ENCODE measurements at regions not wholly inside any gene's neighbourhood (a gene's known extent, or its start where the extent isn't known, plus 50 kb on each side); places are given as distances from the start of the nearest gene placed in this dataset.

DNA sequence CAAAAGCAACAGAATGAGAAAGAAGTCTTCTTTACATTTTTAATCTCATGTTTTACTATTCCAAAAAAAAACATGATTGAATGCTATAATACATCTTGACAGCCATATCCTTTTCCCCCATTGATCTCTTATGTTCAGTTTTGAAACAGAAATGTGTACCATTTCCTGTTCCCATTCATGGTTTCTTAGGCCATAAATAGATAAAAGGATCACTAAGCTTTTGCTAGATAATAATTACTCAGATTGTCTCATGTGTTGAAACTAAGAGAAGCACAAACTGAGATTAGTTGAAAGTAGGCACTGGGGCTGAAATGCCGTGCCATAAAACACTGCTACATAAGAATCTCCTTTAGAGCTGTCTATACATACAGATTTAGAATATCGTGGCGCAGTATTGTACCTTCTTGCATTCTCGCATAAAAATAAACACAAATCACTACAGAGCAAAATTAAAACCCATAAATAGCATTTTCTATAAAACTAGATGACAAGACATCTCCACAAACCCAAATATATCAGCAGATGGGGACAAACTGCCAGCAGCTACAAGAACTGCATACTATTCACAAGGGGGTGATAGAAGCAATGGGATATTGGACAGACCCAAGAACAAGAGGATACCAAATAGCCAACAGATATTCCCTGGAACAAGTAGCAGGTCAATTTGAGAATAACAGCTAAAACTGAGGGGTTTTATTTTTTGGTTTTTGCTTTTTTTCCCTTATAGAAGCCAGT lies 405.3 kb upstream of the PRMT6 start:
- no peak for ATAC-seq (replicated peaks; ENCODE audit: extremely low read depth, poor library complexity, severe bottlenecking)

DNA sequence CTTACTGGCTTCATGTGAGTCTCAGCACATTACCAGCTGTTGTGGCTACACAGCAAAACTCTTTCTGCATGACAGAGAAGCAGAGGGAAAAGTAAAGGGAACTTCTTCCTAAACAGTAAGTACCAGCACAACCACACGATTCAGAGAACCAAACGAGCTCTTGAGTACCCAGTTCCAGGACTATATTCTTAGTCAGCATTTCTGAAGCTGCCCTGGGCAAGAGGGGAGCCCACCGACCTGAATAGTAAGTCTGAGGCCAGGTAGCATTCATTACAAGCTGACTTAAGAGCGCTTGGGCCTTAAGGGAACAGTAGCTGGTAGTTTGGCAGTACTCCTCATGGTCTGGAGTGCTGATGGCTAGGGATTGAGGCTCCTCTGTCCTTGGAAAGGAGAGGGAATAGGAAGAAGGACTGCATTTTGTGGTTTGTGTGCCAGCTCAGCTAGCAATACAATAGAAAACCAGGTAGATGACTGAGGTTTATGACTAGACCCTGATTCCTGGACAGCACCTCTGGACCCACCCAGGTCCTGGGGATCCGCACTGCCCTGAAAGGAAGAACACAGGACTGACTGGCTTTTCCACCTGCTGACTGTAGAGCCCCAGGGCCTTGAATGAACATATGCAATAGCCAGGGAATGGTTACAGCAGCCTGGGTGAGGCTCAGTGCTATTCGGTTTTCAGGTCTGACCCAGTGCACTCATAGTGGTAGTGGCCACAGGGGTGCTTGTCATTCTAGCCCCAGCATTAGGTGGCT lies 396.8 kb upstream of the PRMT6 start:
- no peak overlapping the region for H3K27ac Mint-ChIP-seq (ENCODE audit: low read depth)
- DNase-seq (ENCODE audit: low spot score in 2 of 2): no peak
- H3K4me3 Mint-ChIP-seq: no peak overlapping the region
- no peaks in the 10 kb centered on the region for H3K36me3 Mint-ChIP-seq (ENCODE audit: insufficient read depth)
- no peak for ATAC-seq (replicated peaks; ENCODE audit: extremely low read depth, poor library complexity, severe bottlenecking)
- H3K9me3 Mint-ChIP-seq: peaks cover 23% of the 10 kb centered on the region
- no peaks in the 10 kb centered on the region for H3K27me3 Mint-ChIP-seq
- H3K4me1 Mint-ChIP-seq: no peaks in the 10 kb centered on the region

More for the DNA sequence above, 405.3 kb upstream of the PRMT6 start:
- Mint-ChIP-seq H3K36me3 (ENCODE audit: insufficient read depth) (no peaks in the 10 kb centered on the region), H3K9me3 (peaks cover 29% of the 10 kb centered on the region), H3K27ac (ENCODE audit: low read depth) (no peak overlapping the region), H3K27me3 (no peaks in the 10 kb centered on the region), H3K4me3 (no peak overlapping the region), H3K4me1 (no peaks in the 10 kb centered on the region)
- no peak for DNase-seq (ENCODE audit: low spot score in 2 of 2)

DNA sequence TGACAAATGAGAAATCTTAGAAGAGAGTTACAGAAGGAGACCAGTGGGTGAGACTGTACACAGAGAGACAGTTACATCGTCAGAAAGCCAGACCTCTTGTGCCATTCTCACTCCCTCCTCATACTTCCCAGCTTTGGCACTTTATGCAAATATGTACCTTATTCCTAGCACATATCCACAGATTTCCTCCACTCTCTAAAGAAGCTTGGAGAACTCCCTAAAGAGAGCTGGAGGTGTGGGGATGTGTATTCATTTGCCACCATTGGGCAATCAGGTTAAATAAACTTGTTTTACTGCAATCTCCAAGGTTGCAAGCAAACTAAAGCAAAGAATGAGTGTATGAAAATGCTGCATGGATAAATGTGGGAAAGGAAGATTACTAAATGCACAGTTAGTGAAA lies 380.9 kb upstream of the PRMT6 start:
- no peaks in the 10 kb centered on the region for H3K27me3 Mint-ChIP-seq
- H3K27ac Mint-ChIP-seq (ENCODE audit: low read depth): no peak overlapping the region
- no peak overlapping the region for H3K4me3 Mint-ChIP-seq
- peaks cover 14% of the 10 kb centered on the region for H3K9me3 Mint-ChIP-seq
- no peaks in the 10 kb centered on the region for H3K4me1 Mint-ChIP-seq
- ATAC-seq (replicated peaks; ENCODE audit: extremely low read depth, poor library complexity, severe bottlenecking): no peak
- DNase-seq (ENCODE audit: low spot score in 2 of 2): no peak
- H3K36me3 Mint-ChIP-seq (ENCODE audit: insufficient read depth): no peaks in the 10 kb centered on the region

DNA sequence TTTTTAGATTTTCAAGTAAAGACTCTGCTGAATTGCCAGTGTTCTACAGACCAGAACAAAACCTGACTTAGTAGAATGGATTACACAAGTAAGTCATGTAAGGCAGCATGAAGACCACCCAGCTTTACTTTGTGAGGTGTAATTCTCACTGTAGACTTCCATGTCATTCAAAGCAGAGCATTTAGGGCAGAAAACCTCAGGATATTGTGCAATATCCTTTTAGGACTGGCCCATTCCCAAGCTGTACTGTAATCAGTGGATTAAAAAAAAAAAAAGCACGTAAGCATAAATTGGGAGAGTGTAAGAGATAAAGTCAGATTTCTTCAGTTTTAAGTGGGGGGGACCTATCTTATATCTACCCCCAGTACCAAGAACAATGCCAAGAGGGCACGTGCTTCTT lies 380.5 kb upstream of the PRMT6 start:
- Mint-ChIP-seq H3K4me1 (no peaks in the 10 kb centered on the region), H3K27me3 (no peaks in the 10 kb centered on the region), H3K4me3 (no peak overlapping the region), H3K36me3 (ENCODE audit: insufficient read depth) (no peaks in the 10 kb centered on the region), H3K27ac (ENCODE audit: low read depth) (no peak overlapping the region), H3K9me3 (peaks cover 14% of the 10 kb centered on the region)
- no peak for ATAC-seq (replicated peaks; ENCODE audit: extremely low read depth, poor library complexity, severe bottlenecking)
- DNase-seq (ENCODE audit: low spot score in 2 of 2): no peak

- H3K4me3 Mint-ChIP-seq: no peak overlapping the region
- no peak overlapping the region for H3K27ac Mint-ChIP-seq (ENCODE audit: low read depth)
- ATAC-seq (replicated peaks; ENCODE audit: extremely low read depth, poor library complexity, severe bottlenecking) (no peak), DNase-seq (ENCODE audit: low spot score in 2 of 2) (no peak)
- H3K4me1 Mint-ChIP-seq: no peaks in the 10 kb centered on the region
- no peaks in the 10 kb centered on the region for H3K36me3 Mint-ChIP-seq (ENCODE audit: insufficient read depth)
- peaks cover 14% of the 10 kb centered on the region for H3K9me3 Mint-ChIP-seq
- H3K27me3 Mint-ChIP-seq: no peaks in the 10 kb centered on the region
These were observed 379.3 kb upstream of the PRMT6 start for GRCh38 chr1:106677181-106677580.

- Mint-ChIP-seq H3K27me3 (no peaks in the 10 kb centered on the region), H3K36me3 (ENCODE audit: insufficient read depth) (no peaks in the 10 kb centered on the region), H3K4me3 (no peak overlapping the region), H3K27ac (ENCODE audit: low read depth) (no peak overlapping the region), H3K9me3 (peaks cover 14% of the 10 kb centered on the region), H3K4me1 (no peaks in the 10 kb centered on the region)
- ATAC-seq (replicated peaks; ENCODE audit: extremely low read depth, poor library complexity, severe bottlenecking) (no peak), DNase-seq (ENCODE audit: low spot score in 2 of 2) (no peak)
These were observed 378.8 kb upstream of the PRMT6 start for GRCh38 chr1:106677721-106678120.

DNA sequence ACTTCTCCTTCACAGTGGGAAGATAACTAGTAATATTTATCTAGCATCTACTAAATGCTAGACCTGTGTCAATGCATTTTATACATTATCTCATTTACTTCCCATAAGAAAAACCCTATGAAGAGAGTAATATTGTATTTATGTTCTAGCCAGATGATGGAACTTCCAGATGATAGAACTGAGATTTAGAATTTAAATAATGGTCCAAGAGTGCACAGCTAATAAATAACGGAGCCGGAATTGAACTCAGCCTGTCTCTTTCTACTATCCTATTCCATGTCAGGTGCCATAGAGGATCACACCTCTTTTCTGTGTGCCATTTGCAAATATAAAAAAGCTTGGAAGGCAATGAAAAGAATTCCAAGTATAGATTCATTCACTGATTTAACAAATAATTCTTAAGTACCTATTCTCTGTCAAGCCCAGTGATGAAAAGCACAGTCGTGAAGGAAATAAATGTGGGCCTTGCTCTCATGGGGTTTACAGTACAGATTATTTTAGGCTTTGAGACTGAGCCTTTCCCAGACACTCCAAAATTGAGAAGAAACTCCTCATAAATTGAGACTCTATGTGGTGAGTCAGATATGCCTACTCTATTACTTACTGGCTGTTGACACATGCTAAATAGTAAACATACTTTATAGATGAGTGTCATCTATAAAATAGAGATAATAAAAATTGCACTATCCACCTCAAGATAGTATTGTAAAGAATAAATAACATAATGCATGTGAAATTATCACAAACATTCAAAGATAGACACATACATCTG lies 378.0 kb upstream of the PRMT6 start:
- H3K9me3 Mint-ChIP-seq: peaks cover 14% of the 10 kb centered on the region
- H3K4me1 Mint-ChIP-seq: no peaks in the 10 kb centered on the region
- no peaks in the 10 kb centered on the region for H3K36me3 Mint-ChIP-seq (ENCODE audit: insufficient read depth)
- DNase-seq (ENCODE audit: low spot score in 2 of 2) (no peak), ATAC-seq (replicated peaks; ENCODE audit: extremely low read depth, poor library complexity, severe bottlenecking) (no peak)
- H3K27ac Mint-ChIP-seq (ENCODE audit: low read depth): no peak overlapping the region
- no peaks in the 10 kb centered on the region for H3K27me3 Mint-ChIP-seq
- H3K4me3 Mint-ChIP-seq: no peak overlapping the region

DNA sequence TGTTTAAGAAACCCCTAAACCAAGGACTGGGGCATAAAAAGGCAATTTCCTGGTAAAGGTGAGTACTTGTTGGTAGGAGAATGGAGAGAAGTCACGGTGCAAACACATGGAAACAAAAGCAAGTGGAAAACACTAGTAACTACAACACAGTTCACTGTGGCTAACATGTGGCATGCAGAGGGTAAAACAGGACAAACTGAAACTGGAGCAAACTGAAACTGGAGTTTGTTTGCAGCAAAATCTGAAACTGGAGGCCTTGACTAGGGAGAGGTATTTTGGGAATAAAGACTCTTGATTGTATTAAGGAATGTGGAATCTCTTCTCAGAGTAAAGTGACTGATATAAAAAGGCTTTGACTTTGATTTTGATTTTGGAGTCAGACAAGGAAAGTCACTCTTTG lies 376.3 kb upstream of the PRMT6 start:
- H3K4me3 Mint-ChIP-seq: no peak overlapping the region
- H3K9me3 Mint-ChIP-seq: peaks cover 16% of the 10 kb centered on the region
- ATAC-seq (replicated peaks; ENCODE audit: extremely low read depth, poor library complexity, severe bottlenecking) (no peak), DNase-seq (ENCODE audit: low spot score in 2 of 2) (no peak)
- H3K27me3 Mint-ChIP-seq: no peaks in the 10 kb centered on the region
- H3K36me3 Mint-ChIP-seq (ENCODE audit: insufficient read depth): no peaks in the 10 kb centered on the region
- no peaks in the 10 kb centered on the region for H3K4me1 Mint-ChIP-seq
- no peak overlapping the region for H3K27ac Mint-ChIP-seq (ENCODE audit: low read depth)

- H3K27me3 Mint-ChIP-seq: no peaks in the 10 kb centered on the region
- no peaks in the 10 kb centered on the region for H3K36me3 Mint-ChIP-seq (ENCODE audit: insufficient read depth)
- no peak overlapping the region for H3K27ac Mint-ChIP-seq (ENCODE audit: low read depth)
- DNase-seq (ENCODE audit: low spot score in 2 of 2) (no peak), ATAC-seq (replicated peaks; ENCODE audit: extremely low read depth, poor library complexity, severe bottlenecking) (no peak)
- peaks cover 16% of the 10 kb centered on the region for H3K9me3 Mint-ChIP-seq
- no peak overlapping the region for H3K4me3 Mint-ChIP-seq
- no peaks in the 10 kb centered on the region for H3K4me1 Mint-ChIP-seq
These were observed 375.6 kb upstream of the PRMT6 start for GRCh38 chr1:106680776-106681344.

DNA sequence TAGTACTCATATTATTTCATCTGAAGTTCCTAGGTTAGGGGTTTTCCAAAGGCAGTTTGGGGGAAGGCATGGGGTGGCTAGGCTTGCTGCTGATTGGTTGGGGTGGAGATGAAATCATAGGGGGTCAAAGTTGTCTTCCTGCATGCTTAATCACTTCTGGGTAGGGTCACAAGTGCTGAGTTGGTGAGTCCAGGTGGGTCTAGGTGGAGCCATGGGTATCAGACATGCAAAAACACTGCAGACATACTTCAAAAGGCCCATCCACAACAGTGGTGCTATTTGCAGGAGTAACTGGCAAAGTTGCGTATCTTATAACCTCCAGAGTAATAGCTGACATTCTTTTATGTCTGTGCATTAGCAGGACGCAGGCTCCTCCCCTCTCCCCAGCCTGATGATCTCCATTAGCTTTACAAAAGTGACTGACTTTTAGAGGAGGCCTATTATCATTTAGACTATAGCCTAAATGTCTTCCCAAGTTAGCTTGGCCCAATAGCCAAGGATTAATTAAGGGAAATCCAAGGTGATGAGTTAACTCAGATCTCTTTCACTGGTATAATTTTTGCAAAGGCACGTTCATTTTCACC lies 374.4 kb upstream of the PRMT6 start:
- DNase-seq (ENCODE audit: low spot score in 2 of 2): no peak
- Mint-ChIP-seq H3K36me3 (ENCODE audit: insufficient read depth) (no peaks in the 10 kb centered on the region), H3K9me3 (peaks cover 13% of the 10 kb centered on the region), H3K27ac (ENCODE audit: low read depth) (no peak overlapping the region), H3K27me3 (no peaks in the 10 kb centered on the region), H3K4me3 (no peak overlapping the region), H3K4me1 (no peaks in the 10 kb centered on the region)
- no peak for ATAC-seq (replicated peaks; ENCODE audit: extremely low read depth, poor library complexity, severe bottlenecking)

- Mint-ChIP-seq H3K27ac (ENCODE audit: low read depth) (no peak overlapping the region), H3K36me3 (ENCODE audit: insufficient read depth) (no peaks in the 10 kb centered on the region), H3K4me3 (no peak overlapping the region), H3K9me3 (peaks cover 20% of the 10 kb centered on the region), H3K27me3 (no peaks in the 10 kb centered on the region), H3K4me1 (no peaks in the 10 kb centered on the region)
- no peak for DNase-seq (ENCODE audit: low spot score in 2 of 2)
- ATAC-seq (replicated peaks; ENCODE audit: extremely low read depth, poor library complexity, severe bottlenecking): no peak
These were observed 368.0 kb upstream of the PRMT6 start for GRCh38 chr1:106688446-106688845.

DNA sequence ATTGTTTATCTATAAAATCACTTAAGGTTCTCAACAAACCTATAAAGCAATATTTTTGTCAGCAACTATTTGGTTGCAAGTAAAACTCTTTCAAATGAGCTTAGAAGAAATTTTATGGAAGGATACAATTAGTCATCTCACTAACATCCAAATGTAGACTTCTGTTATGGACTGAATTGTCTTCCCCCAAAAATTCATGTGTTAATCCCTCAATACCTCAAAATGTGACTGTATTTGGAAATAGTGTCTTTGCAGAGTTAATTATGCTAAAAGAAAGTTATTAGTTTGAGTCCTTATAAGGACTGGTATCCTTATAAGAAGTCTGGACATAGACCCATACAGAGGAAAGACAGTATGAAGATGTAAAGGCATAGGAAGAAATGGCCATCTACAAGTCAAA lies 357.8 kb upstream of the PRMT6 start:
- peaks cover 20% of the 10 kb centered on the region for H3K9me3 Mint-ChIP-seq
- no peaks in the 10 kb centered on the region for H3K4me1 Mint-ChIP-seq
- DNase-seq (ENCODE audit: low spot score in 2 of 2): no peak
- ATAC-seq (replicated peaks; ENCODE audit: extremely low read depth, poor library complexity, severe bottlenecking): no peak
- no peaks in the 10 kb centered on the region for H3K36me3 Mint-ChIP-seq (ENCODE audit: insufficient read depth)
- H3K27me3 Mint-ChIP-seq: no peaks in the 10 kb centered on the region
- no peak overlapping the region for H3K27ac Mint-ChIP-seq (ENCODE audit: low read depth)
- no peak overlapping the region for H3K4me3 Mint-ChIP-seq

All from central memory CD8-positive, alpha-beta T cell (primary cell).